ENCODE measurements at regions not wholly inside any gene's neighbourhood (a gene's known extent, or its start where the extent isn't known, plus 50 kb on each side); places are given as distances from the start of the nearest gene placed in this dataset.
A peak's percentile ranks its signal among the peaks of the same experiment; 100 is the strongest.
"Not testable (repeated sequence)": the region's sequence is repeated elsewhere in the genome, so short reads cannot be mapped to it uniquely, and the experiment has no call there.

GRCh38 chr12:131463174-131463573 lies 247.7 kb upstream of the SFSWAP start:
- FAIRE-seq = no peak

GRCh38 chr12:131464081-131464480 lies 246.8 kb upstream of the SFSWAP start:
- FAIRE-seq = no peak

GRCh38 chr12:131466306-131466705 lies 244.6 kb upstream of the SFSWAP start:
- no peak for FAIRE-seq

- FAIRE-seq = no peak
These were observed 244.0 kb upstream of the SFSWAP start for GRCh38 chr12:131466932-131467331.

- FAIRE-seq = no peak
These were observed 242.7 kb upstream of the SFSWAP start for GRCh38 chr12:131468206-131468605.

- not testable (repeated sequence) for FAIRE-seq
These were observed 240.9 kb upstream of the SFSWAP start for GRCh38 chr12:131469945-131470344.

- FAIRE-seq = no peak
These were observed 239.5 kb upstream of the SFSWAP start for GRCh38 chr12:131471271-131471905.

- no peak for FAIRE-seq
These were observed 238.8 kb upstream of the SFSWAP start for GRCh38 chr12:131471946-131472732.

GRCh38 chr12:131473261-131473660 lies 237.6 kb upstream of the SFSWAP start:
- FAIRE-seq = no peak

GRCh38 chr12:131473741-131474709 lies 236.9 kb upstream of the SFSWAP start:
- FAIRE-seq = no peak

- not testable (repeated sequence) for FAIRE-seq
These were observed 235.9 kb upstream of the SFSWAP start for GRCh38 chr12:131475012-131475411.

GRCh38 chr12:131477613-131478012 lies 233.3 kb upstream of the SFSWAP start:
- peak; percentile 98 for FAIRE-seq

GRCh38 chr12:131478468-131478867 lies 232.4 kb upstream of the SFSWAP start:
- FAIRE-seq = no peak

GRCh38 chr12:131482199-131482598 lies 228.7 kb upstream of the SFSWAP start:
- FAIRE-seq = no peak

- no peak for FAIRE-seq
These were observed 228.2 kb upstream of the SFSWAP start for GRCh38 chr12:131482686-131483085.

GRCh38 chr12:131486451-131487230 lies 224.2 kb upstream of the SFSWAP start:
- no peak for FAIRE-seq

- no peak for FAIRE-seq
These were observed 223.3 kb upstream of the SFSWAP start for GRCh38 chr12:131487388-131488124.

- FAIRE-seq = no peak
These were observed 221.2 kb upstream of the SFSWAP start for GRCh38 chr12:131489718-131490117.

GRCh38 chr12:131491155-131491554 lies 219.7 kb upstream of the SFSWAP start:
- no peak for FAIRE-seq

GRCh38 chr12:131491916-131492490 lies 218.9 kb upstream of the SFSWAP start:
- FAIRE-seq = no peak
